ENCODE measurements at regions not wholly inside any gene's neighbourhood (a gene's known extent, or its start where the extent isn't known, plus 50 kb on each side); places are given as distances from the start of the nearest gene placed in this dataset.

DNA sequence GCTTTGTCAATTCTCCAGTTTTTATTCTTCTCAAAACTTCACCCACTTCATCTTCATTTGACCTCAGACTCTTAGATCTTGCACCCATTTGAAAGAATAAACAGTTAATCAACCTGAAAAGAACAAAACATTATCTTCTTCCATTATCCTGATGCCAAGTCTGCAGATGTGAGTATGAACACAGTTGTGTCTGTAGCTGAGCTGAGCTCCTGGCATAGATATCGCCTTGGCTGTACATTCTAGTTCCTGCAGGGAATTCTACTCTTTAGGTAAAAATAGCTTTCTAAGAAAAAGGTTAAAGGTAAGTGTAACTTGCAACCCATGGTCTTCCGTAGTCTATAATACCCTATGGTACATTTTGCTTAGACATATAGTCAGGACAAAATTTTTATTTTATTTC is 169.7 kb downstream of the KCNA5 start:
- Histone ChIP-seq H3K79me2 (ENCODE audit: insufficient read depth, low read length) (no peaks in the 10 kb centered on the region), H3K27ac (ENCODE audit: low read depth, low read length, poor library complexity, severe bottlenecking) (no peak overlapping the region), H3F3A (ENCODE audit: insufficient read depth, low read length) (no peaks in the 10 kb centered on the region), H3K9me2 (ENCODE audit: low read depth, low read length) (no peaks in the 10 kb centered on the region), H3K4me3 (ENCODE audit: low read depth, low read length, poor library complexity, severe bottlenecking) (no peak overlapping the region), H3K36me3 (ENCODE audit: insufficient read depth, low read length) (no peaks in the 10 kb centered on the region), H3K27me3 (ENCODE audit: insufficient read depth, low read length) (0 out of 2 replicates have a peak, but pooled peaks cover 3% of the 10 kb centered on the region), H3K9ac (ENCODE audit: low read length) (no peak overlapping the region), H3K4me1 (ENCODE audit: insufficient read depth, low read length, severe bottlenecking) (no peaks in the 10 kb centered on the region), H4K20me1 (ENCODE audit: insufficient read depth, low read length) (no peaks in the 10 kb centered on the region), H3K4me2 (ENCODE audit: low read length) (no peak overlapping the region), H2AFZ (ENCODE audit: low read length) (no peak overlapping the region), H3K9me3 (ENCODE audit: low read length) (no peaks in the 10 kb centered on the region)
- TF ChIP-seq EZH2 (IDR thresholded peaks at IDR 0.05; ENCODE audit: borderline replicate concordance, low read length), result no peak
- TF ChIP-seq, protein P1, sequence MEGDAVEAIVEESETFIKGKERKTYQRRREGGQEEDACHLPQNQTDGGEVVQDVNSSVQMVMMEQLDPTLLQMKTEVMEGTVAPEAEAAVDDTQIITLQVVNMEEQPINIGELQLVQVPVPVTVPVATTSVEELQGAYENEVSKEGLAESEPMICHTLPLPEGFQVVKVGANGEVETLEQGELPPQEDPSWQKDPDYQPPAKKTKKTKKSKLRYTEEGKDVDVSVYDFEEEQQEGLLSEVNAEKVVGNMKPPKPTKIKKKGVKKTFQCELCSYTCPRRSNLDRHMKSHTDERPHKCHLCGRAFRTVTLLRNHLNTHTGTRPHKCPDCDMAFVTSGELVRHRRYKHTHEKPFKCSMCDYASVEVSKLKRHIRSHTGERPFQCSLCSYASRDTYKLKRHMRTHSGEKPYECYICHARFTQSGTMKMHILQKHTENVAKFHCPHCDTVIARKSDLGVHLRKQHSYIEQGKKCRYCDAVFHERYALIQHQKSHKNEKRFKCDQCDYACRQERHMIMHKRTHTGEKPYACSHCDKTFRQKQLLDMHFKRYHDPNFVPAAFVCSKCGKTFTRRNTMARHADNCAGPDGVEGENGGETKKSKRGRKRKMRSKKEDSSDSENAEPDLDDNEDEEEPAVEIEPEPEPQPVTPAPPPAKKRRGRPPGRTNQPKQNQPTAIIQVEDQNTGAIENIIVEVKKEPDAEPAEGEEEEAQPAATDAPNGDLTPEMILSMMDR (IDR thresholded peaks at IDR 0.05; ENCODE audit: low read length), result no peak

DNA sequence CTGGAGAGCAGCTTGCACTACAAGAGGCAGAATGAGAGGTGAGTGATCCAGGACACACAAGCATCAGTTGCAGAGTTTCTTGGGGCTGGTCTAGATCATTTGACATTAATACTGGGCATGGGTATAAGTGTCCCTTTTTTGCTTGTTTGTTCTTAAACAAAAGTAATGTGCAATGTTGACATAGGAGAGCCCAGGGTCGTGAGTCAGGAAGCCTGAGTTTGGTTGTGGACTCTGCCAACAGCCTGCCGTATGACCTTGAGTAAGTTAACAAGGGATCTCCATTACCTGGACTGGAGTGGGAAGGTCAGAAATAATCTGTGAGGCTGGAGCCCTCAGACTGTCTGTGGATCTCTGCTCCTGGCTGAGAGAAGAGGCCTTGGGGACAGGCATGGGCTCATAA is 170.3 kb downstream of the KCNA5 start:
- no peaks in the 10 kb centered on the region for H3K4me1 ChIP-seq (ENCODE audit: insufficient read depth, low read length, severe bottlenecking)
- no peaks in the 10 kb centered on the region for H3K9me2 ChIP-seq (ENCODE audit: low read depth, low read length)
- no peak overlapping the region for H2AFZ ChIP-seq (ENCODE audit: low read length)
- no peaks in the 10 kb centered on the region for H3K36me3 ChIP-seq (ENCODE audit: insufficient read depth, low read length)
- H3K9ac ChIP-seq (ENCODE audit: low read length), result no peak overlapping the region
- no peaks in the 10 kb centered on the region for H4K20me1 ChIP-seq (ENCODE audit: insufficient read depth, low read length)
- no peak overlapping the region for H3K4me3 ChIP-seq (ENCODE audit: low read depth, low read length, poor library complexity, severe bottlenecking)
- no peak overlapping the region for H3K27ac ChIP-seq (ENCODE audit: low read depth, low read length, poor library complexity, severe bottlenecking)
- TF ChIP-seq EZH2 (IDR thresholded peaks at IDR 0.05; ENCODE audit: borderline replicate concordance, low read length), result no peak
- H3K79me2 ChIP-seq (ENCODE audit: insufficient read depth, low read length), result no peaks in the 10 kb centered on the region
- H3K4me2 ChIP-seq (ENCODE audit: low read length), result no peak overlapping the region
- no peaks in the 10 kb centered on the region for H3K9me3 ChIP-seq (ENCODE audit: low read length)
- no peaks in the 10 kb centered on the region for H3F3A ChIP-seq (ENCODE audit: insufficient read depth, low read length)
- 0 out of 2 replicates have a peak, but pooled peaks cover 3% of the 10 kb centered on the region for H3K27me3 ChIP-seq (ENCODE audit: insufficient read depth, low read length)

DNA sequence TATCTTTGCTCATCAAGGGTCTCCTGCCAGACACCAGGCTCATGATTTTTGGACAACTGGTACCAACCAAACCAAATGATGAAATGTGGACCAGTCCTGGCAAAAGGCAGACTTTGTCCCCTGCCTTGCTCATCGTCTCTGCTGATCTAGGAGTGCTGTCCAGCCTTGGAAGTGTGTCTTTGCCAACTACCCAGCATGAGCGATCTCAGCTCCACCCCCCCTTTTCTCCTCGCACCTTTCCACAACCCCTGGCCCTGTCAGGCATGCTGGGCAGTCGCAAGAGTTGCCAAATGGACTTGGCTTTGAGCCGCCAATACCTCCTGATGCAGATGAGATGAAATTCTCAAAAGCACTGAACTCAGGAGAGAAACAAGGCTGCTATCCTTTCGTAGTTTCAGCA is 174.3 kb downstream of the KCNA5 start:
- TF ChIP-seq, protein P1 (IDR thresholded peaks at IDR 0.05; ENCODE audit: low read length), result no peak
- TF ChIP-seq EZH2 (IDR thresholded peaks at IDR 0.05; ENCODE audit: borderline replicate concordance, low read length), result no peak
- Histone ChIP-seq H3K36me3 (ENCODE audit: insufficient read depth, low read length) (no peaks in the 10 kb centered on the region), H4K20me1 (ENCODE audit: insufficient read depth, low read length) (no peaks in the 10 kb centered on the region), H3K4me2 (ENCODE audit: low read length) (no peak overlapping the region), H3F3A (ENCODE audit: insufficient read depth, low read length) (no peaks in the 10 kb centered on the region), H3K27ac (ENCODE audit: low read depth, low read length, poor library complexity, severe bottlenecking) (no peak overlapping the region), H3K4me3 (ENCODE audit: low read depth, low read length, poor library complexity, severe bottlenecking) (no peak overlapping the region), H2AFZ (ENCODE audit: low read length) (no peak overlapping the region), H3K9ac (ENCODE audit: low read length) (no peak overlapping the region), H3K9me2 (ENCODE audit: low read depth, low read length) (no peaks in the 10 kb centered on the region), H3K27me3 (ENCODE audit: insufficient read depth, low read length) (0 out of 2 replicates have a peak, but pooled peaks cover 3% of the 10 kb centered on the region), H3K4me1 (ENCODE audit: insufficient read depth, low read length, severe bottlenecking) (no peaks in the 10 kb centered on the region), H3K9me3 (ENCODE audit: low read length) (no peaks in the 10 kb centered on the region), H3K79me2 (ENCODE audit: insufficient read depth, low read length) (no peaks in the 10 kb centered on the region)

DNA sequence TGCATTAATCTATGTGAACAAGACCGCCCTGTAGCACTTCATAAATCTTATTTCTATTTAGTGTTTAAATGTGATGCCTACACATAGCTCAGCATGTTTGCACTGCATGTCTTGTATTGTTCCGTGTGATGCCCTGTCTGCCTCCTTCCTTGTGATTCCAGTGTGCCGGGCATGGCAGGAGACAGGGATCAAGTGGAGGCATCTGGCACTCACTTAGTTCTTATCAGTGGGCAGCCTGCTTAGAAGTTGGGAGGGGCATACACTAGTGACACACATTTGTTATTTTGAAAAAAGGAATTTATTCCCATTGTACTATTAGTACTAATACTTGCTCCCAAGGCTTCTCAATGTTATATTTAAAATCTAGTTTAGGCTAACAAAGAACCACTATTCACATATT is 176.4 kb downstream of the KCNA5 start:
- no peaks in the 10 kb centered on the region for H3K79me2 ChIP-seq (ENCODE audit: insufficient read depth, low read length)
- TF ChIP-seq, protein P1 (IDR thresholded peaks at IDR 0.05; ENCODE audit: low read length), result no peak
- TF ChIP-seq EZH2 (IDR thresholded peaks at IDR 0.05; ENCODE audit: borderline replicate concordance, low read length), result no peak
- H3K27ac ChIP-seq (ENCODE audit: low read depth, low read length, poor library complexity, severe bottlenecking), result no peak overlapping the region
- H3F3A ChIP-seq (ENCODE audit: insufficient read depth, low read length), result no peaks in the 10 kb centered on the region
- no peaks in the 10 kb centered on the region for H3K9me2 ChIP-seq (ENCODE audit: low read depth, low read length)
- no peaks in the 10 kb centered on the region for H3K9me3 ChIP-seq (ENCODE audit: low read length)
- no peaks in the 10 kb centered on the region for H3K27me3 ChIP-seq (ENCODE audit: insufficient read depth, low read length)
- no peak overlapping the region for H2AFZ ChIP-seq (ENCODE audit: low read length)
- H3K4me2 ChIP-seq (ENCODE audit: low read length), result no peak overlapping the region
- H3K4me3 ChIP-seq (ENCODE audit: low read depth, low read length, poor library complexity, severe bottlenecking), result no peak overlapping the region
- no peaks in the 10 kb centered on the region for H4K20me1 ChIP-seq (ENCODE audit: insufficient read depth, low read length)
- no peak overlapping the region for H3K9ac ChIP-seq (ENCODE audit: low read length)
- H3K4me1 ChIP-seq (ENCODE audit: insufficient read depth, low read length, severe bottlenecking), result no peaks in the 10 kb centered on the region
- H3K36me3 ChIP-seq (ENCODE audit: insufficient read depth, low read length), result no peaks in the 10 kb centered on the region
